ENCODE measurements at regions not wholly inside any gene's neighbourhood (a gene's known extent, or its start where the extent isn't known, plus 50 kb on each side); places are given as distances from the start of the nearest gene placed in this dataset.

DNA sequence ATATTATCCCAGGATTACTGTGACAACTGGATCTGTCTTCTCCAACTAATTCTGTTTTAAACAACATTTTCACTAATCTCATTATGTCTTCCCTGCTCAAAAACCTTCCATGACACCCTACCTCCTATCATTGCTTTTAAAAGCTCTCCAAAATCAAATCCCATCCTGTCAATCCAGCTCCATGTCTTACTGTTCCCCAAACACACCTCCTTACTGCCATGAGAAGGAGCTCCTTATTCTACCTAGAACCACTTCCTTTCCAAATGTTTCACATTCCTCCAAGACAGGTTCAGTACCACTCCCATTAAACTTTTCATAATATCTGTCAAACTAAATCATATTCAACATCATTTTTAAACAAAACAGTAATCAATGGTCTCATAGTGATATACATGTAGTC, 66.9 kb upstream of the WDR17 start:
- TF ChIP-seq, protein P1, sequence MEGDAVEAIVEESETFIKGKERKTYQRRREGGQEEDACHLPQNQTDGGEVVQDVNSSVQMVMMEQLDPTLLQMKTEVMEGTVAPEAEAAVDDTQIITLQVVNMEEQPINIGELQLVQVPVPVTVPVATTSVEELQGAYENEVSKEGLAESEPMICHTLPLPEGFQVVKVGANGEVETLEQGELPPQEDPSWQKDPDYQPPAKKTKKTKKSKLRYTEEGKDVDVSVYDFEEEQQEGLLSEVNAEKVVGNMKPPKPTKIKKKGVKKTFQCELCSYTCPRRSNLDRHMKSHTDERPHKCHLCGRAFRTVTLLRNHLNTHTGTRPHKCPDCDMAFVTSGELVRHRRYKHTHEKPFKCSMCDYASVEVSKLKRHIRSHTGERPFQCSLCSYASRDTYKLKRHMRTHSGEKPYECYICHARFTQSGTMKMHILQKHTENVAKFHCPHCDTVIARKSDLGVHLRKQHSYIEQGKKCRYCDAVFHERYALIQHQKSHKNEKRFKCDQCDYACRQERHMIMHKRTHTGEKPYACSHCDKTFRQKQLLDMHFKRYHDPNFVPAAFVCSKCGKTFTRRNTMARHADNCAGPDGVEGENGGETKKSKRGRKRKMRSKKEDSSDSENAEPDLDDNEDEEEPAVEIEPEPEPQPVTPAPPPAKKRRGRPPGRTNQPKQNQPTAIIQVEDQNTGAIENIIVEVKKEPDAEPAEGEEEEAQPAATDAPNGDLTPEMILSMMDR (conservative IDR thresholded peaks at IDR 0.05; ENCODE audit: low read depth in 2 of 2), result no peak
- TF ChIP-seq POLR2AphosphoS5 (IDR thresholded peaks at IDR 0.05; ENCODE audit: low read depth), result no peak
